ENCODE measurements at regions not wholly inside any gene's neighbourhood (a gene's known extent, or its start where the extent isn't known, plus 50 kb on each side); places are given as distances from the start of the nearest gene placed in this dataset.

GRCh38 chr10:105885495-105885894 is 1244.4 kb downstream of the SORCS3 start:
- Histone ChIP-seq H3K79me2 (ENCODE audit: control insufficient read depth in 1 of 2, insufficient read depth in 2 of 2, low read length in 2 of 2) (no peaks in the 10 kb centered on the region), H3K56ac (replicated peaks; ENCODE audit: insufficient read length, low read depth, low read length) (no peak overlapping the region)
- CTCF ChIA-PET (ENCODE audit: partially characterized antibody), result interaction anchor here (1.1 kb wide), 1 partner anchor 143 kb away, joined by 3 read pairs; no protein-coding TSS in a partner anchor
- no peak for TF ChIP-seq RBBP5 (IDR thresholded peaks at IDR 0.05; ENCODE audit: borderline replicate concordance, low read depth, low read length)
- TF ChIP-seq KDM4A (IDR thresholded peaks at IDR 0.05; ENCODE audit: low read depth, low read length, severe bottlenecking), result no peak
- no peak for TF ChIP-seq SRF (IDR thresholded peaks at IDR 0.05; ENCODE audit: low read depth, low read length)
- TF ChIP-seq NRF1 (IDR thresholded peaks at IDR 0.05; ENCODE audit: low read depth, low read length), result no peak
- TF ChIP-seq FOSL1 (IDR thresholded peaks at IDR 0.05; ENCODE audit: insufficient read depth, low read depth, low read length), result no peak
- TF ChIP-seq JUND (IDR thresholded peaks at IDR 0.05; ENCODE audit: low read length), result no peak
- TF ChIP-seq CTCF (IDR thresholded peaks at IDR 0.05; ENCODE audit: control extremely low read depth in 1 of 3, insufficient read depth in 1 of 3, low read depth in 1 of 3, low read length in 3 of 3), result no peak
- TF ChIP-seq RNF2 (IDR thresholded peaks at IDR 0.05; ENCODE audit: borderline replicate concordance, low read depth, low read length, missing control alignments, poor library complexity, severe bottlenecking), result no peak
- TF ChIP-seq E2F6 (IDR thresholded peaks at IDR 0.05), result no peak
- TF ChIP-seq NANOG (IDR thresholded peaks at IDR 0.05; ENCODE audit: insufficient read depth, low read depth, low read length, poor library complexity, severe bottlenecking), result no peak
- TF ChIP-seq POLR2A (IDR thresholded peaks at IDR 0.05; ENCODE audit: control extremely low read depth in 1 of 2, low read depth in 2 of 2, low read length in 2 of 2), result no peak

More at GRCh38 chr10:105885495-105885894, 1244.4 kb downstream of the SORCS3 start:
- no peak overlapping the region for H3K9ac ChIP-seq (replicated peaks in 1 of 4; ENCODE audit: extremely low read depth in 1 of 4, low read depth in 3 of 4, low read length in 3 of 4)
- no peak overlapping the region for H3K27ac ChIP-seq (ENCODE audit: low read depth, low read length)
- H3K4me1 ChIP-seq (replicated peaks in 1 of 4; ENCODE audit: control insufficient read depth in 3 of 4, insufficient read depth in 4 of 4, low read length in 3 of 4), result no peaks in the 10 kb centered on the region
- no peaks in the 10 kb centered on the region for H3K9me3 ChIP-seq (ENCODE audit: insufficient read depth in 2 of 2, low read depth in 1 of 2, low read length in 1 of 2)
- no peak overlapping the region for H3K23ac ChIP-seq (ENCODE audit: insufficient read length)
- H3K27me3 ChIP-seq (replicated peaks in 1 of 4; ENCODE audit: control insufficient read depth in 3 of 4, extremely low read depth in 1 of 4, insufficient read depth in 3 of 4, low read length in 3 of 4), result no peaks in the 10 kb centered on the region; a peak in 1 of 7 replicates
- no peak overlapping the region for H3K14ac ChIP-seq (ENCODE audit: insufficient read length)
- H4K20me1 ChIP-seq (replicated peaks in 1 of 2; ENCODE audit: control insufficient read depth in 1 of 2, insufficient read depth in 2 of 2, low read length in 2 of 2), result no peaks in the 10 kb centered on the region
- 85% methylated on average over 2 of the region's 2 CpGs; no CpG with 5 or more reads in 1 of the 2 experiments for WGBS, 2 experiments (ENCODE audit: extremely low coverage in 1 of 2, insufficient coverage in 1 of 2, insufficient read length in 1 of 2, insufficient replicate concordance in 2 of 2, low coverage in 1 of 2, low lambda C conversion rate in 2 of 2, missing lambda C conversion rate in 1 of 2)
- no peak overlapping the region for H4K91ac ChIP-seq (replicated peaks; ENCODE audit: insufficient read length, low read length)
- H4K8ac ChIP-seq (ENCODE audit: extremely low read depth, insufficient read depth, low read length), result no peak overlapping the region
- no peak overlapping the region for H3K4ac ChIP-seq (replicated peaks; ENCODE audit: insufficient read length, low read depth, low read length)
- no peak overlapping the region for H3K18ac ChIP-seq (ENCODE audit: extremely low read depth, low read length)
- no peaks in the 10 kb centered on the region for H3K79me1 ChIP-seq (ENCODE audit: low read depth, low read length)
- no peak overlapping the region for H2BK12ac ChIP-seq (ENCODE audit: low read depth, low read length)
- H3K4me2 ChIP-seq (ENCODE audit: insufficient read depth in 1 of 2, low read depth in 2 of 2, low read length in 2 of 2), result no peak overlapping the region
- no peak overlapping the region for H2BK120ac ChIP-seq (replicated peaks; ENCODE audit: low read depth, low read length)
- no peak for DNase-seq (ENCODE audit: low read depth in 1 of 2, low spot score in 2 of 2)
- H2BK5ac ChIP-seq (ENCODE audit: low read depth, low read length), result no peak overlapping the region
- no peak overlapping the region for H2BK20ac ChIP-seq (ENCODE audit: low read length)
- no peaks in the 10 kb centered on the region for H3K23me2 ChIP-seq (ENCODE audit: low read depth, low read length)
- no peak overlapping the region for H4K5ac ChIP-seq (ENCODE audit: insufficient read length, low read depth, low read length)
- no peak for FAIRE-seq
- POLR2A ChIA-PET (ENCODE audit: partially characterized antibody), result no interaction called here
- H3K36me3 ChIP-seq (ENCODE audit: control insufficient read depth in 2 of 4, insufficient read depth in 4 of 4, low read length in 3 of 4), result no peaks in the 10 kb centered on the region
- H3K4me3 ChIP-seq (ENCODE audit: extremely low read depth in 1 of 4, insufficient read depth in 2 of 4, low read depth in 3 of 4, low read length in 4 of 4), result no peak overlapping the region
- H2AFZ ChIP-seq (ENCODE audit: low read length), result no peak overlapping the region
- H2AK5ac ChIP-seq (ENCODE audit: low read depth, low read length), result no peak overlapping the region
- no peak overlapping the region for H2BK15ac ChIP-seq (ENCODE audit: low read length)
